ENCODE measurements at regions not wholly inside any gene's neighbourhood (a gene's known extent, or its start where the extent isn't known, plus 50 kb on each side); places are given as distances from the start of the nearest gene placed in this dataset.

- TF ChIP-seq, protein P1, sequence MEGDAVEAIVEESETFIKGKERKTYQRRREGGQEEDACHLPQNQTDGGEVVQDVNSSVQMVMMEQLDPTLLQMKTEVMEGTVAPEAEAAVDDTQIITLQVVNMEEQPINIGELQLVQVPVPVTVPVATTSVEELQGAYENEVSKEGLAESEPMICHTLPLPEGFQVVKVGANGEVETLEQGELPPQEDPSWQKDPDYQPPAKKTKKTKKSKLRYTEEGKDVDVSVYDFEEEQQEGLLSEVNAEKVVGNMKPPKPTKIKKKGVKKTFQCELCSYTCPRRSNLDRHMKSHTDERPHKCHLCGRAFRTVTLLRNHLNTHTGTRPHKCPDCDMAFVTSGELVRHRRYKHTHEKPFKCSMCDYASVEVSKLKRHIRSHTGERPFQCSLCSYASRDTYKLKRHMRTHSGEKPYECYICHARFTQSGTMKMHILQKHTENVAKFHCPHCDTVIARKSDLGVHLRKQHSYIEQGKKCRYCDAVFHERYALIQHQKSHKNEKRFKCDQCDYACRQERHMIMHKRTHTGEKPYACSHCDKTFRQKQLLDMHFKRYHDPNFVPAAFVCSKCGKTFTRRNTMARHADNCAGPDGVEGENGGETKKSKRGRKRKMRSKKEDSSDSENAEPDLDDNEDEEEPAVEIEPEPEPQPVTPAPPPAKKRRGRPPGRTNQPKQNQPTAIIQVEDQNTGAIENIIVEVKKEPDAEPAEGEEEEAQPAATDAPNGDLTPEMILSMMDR (conservative IDR thresholded peaks at IDR 0.05) = no peak
- no peak for TF ChIP-seq ZFX (IDR thresholded peaks at IDR 0.05)
These were observed 61.1 kb upstream of the ACYP2 start for GRCh38 chr2:54054271-54054670.
